Suprapubic skin (tissue), 4 donors: ENCODE measurements at regions not wholly inside any gene's neighbourhood (a gene's known extent, or its start where the extent isn't known, plus 50 kb on each side); places are given as distances from the start of the nearest gene placed in this dataset.

Experiments used
- DNase-seq, 2 donors: peaks; one replicate each; pipeline ENCODE4 v3.0.0-alpha.2; 2019; ENCODE audit warnings: low spot score in 2 of 2
- H3K27ac ChIP-seq: fragments of 200-600 bp; sonication (generic); one replicate; pipeline ENCODE4 v1.5.1; 2019
- H3K27me3 ChIP-seq: fragments of 200-600 bp; sonication (generic); one replicate; pipeline ENCODE4 v1.5.1; 2019
- H3K36me3 ChIP-seq: fragments of 200-600 bp; sonication (generic); one replicate; pipeline ENCODE4 v1.5.1; 2019
- H3K4me1 ChIP-seq: fragments of 200-600 bp; sonication (generic); one replicate; pipeline ENCODE4 v1.5.1; 2019
- H3K4me3 ChIP-seq: fragments of 200-600 bp; sonication (generic); one replicate; pipeline ENCODE4 v1.5.1; 2019; ENCODE audit warnings: mild to moderate bottlenecking
- H3K9me3 ChIP-seq: fragments of 200-600 bp; sonication (generic); one replicate; pipeline ENCODE4 v1.5.1; 2019
- EP300 ChIP-seq: sonication (generic); formaldehyde crosslinking; IDR thresholded peaks from one replicate; pipeline ENCODE4 v1.6.1; 2017; ENCODE audit warnings: antibody characterized with exemption
- POLR2A ChIP-seq, 2 donors: fragments of 450-650 bp; IDR thresholded peaks; one replicate each; pipeline ENCODE4 v1.6.1; 2017; ENCODE audit warnings: antibody characterized with exemption in 2 of 2, mild to moderate bottlenecking in 2 of 2, moderate library complexity in 2 of 2
- POLR2AphosphoS5 ChIP-seq, 3 donors: sonication (generic); formaldehyde crosslinking; IDR thresholded peaks; one replicate each; pipeline ENCODE4 v1.6.1; 2017; ENCODE audit warnings: antibody characterized with exemption in 3 of 3
- WGBS: methylation state at CpG from one replicate; pipeline ENCODE4 v1.1.5; 2018; 5-methylcytosine and 5-hydroxymethylcytosine counted together
- TF ChIP-seq, protein P1 (sequence below), 2 donors: fragments of 200-600 bp in 1 of 2; fragments of 450-650 bp in 1 of 2; sonication (generic) in 1 of 2; IDR thresholded peaks; one replicate each; pipeline ENCODE4 v1.5.1; 2016 to 2019; ENCODE audit warnings: antibody characterized with exemption in 2 of 2, mild to moderate bottlenecking in 1 of 2, moderate library complexity in 1 of 2

DNA sequence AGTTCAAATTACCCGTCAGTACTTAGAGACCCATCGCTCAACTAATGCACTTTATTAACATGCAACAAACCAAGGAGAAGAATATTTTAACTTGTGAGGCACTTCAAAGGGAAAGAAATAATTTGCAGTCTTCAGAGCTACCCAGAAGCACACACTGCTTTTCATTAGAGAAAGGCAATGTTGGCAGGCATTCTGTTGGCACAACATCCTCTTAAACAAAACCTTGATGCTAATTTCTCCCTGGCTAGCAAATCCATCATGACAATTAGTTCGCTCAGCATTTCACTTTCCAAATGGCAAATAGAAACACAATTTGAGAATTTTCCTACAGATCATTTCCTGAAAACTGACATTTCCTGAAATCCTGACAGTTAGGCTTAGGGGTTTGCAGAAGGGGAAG, 155.6 kb upstream of the FAM13C start:
- no peak for TF ChIP-seq POLR2A (IDR thresholded peaks at IDR 0.05)
- no peak for TF ChIP-seq EP300
- TF ChIP-seq, protein P1, sequence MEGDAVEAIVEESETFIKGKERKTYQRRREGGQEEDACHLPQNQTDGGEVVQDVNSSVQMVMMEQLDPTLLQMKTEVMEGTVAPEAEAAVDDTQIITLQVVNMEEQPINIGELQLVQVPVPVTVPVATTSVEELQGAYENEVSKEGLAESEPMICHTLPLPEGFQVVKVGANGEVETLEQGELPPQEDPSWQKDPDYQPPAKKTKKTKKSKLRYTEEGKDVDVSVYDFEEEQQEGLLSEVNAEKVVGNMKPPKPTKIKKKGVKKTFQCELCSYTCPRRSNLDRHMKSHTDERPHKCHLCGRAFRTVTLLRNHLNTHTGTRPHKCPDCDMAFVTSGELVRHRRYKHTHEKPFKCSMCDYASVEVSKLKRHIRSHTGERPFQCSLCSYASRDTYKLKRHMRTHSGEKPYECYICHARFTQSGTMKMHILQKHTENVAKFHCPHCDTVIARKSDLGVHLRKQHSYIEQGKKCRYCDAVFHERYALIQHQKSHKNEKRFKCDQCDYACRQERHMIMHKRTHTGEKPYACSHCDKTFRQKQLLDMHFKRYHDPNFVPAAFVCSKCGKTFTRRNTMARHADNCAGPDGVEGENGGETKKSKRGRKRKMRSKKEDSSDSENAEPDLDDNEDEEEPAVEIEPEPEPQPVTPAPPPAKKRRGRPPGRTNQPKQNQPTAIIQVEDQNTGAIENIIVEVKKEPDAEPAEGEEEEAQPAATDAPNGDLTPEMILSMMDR (IDR thresholded peaks at IDR 0.05), result no peak
- no peak for TF ChIP-seq POLR2AphosphoS5 (IDR thresholded peaks at IDR 0.05)
- no peak overlapping the region for H3K4me3 ChIP-seq
- WGBS, result 21% methylated on average over 3 of the region's 3 CpGs
- no peak for DNase-seq
- H3K36me3 ChIP-seq, result no peaks in the 10 kb centered on the region
- H3K9me3 ChIP-seq, result no peaks in the 10 kb centered on the region
- no peaks in the 10 kb centered on the region for H3K4me1 ChIP-seq
- H3K27me3 ChIP-seq, result no peaks in the 10 kb centered on the region
- H3K27ac ChIP-seq, result no peak overlapping the region

DNA sequence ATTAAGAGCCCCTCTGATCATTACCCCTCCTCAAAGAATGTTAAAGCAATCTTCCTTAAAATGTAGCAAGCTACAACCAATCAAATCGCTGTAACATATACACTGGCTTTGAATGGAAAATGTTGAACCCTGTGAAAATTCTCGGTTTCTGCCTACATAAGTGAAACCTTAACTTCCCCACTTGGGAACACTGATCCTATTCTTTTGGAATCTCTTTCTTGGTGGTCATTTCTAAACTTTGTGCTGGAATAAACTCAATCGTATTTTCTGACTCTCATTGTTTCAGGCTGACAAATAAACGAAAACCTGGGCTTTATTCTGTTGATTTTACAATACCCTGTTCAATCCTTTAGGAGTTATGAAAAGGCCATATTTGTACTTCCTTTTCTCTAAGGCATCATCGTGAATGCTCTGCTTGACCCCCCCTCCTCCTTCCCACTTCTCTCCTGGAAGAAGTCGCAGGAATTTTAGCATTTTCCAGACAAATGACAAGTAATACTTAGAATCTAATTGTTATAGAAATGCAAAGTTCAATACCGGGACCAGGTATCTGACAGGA, 155.1 kb upstream of the FAM13C start:
- Histone ChIP-seq H3K27ac (no peak overlapping the region), H3K4me3 (no peak overlapping the region), H3K9me3 (no peaks in the 10 kb centered on the region), H3K4me1 (no peaks in the 10 kb centered on the region), H3K36me3 (no peaks in the 10 kb centered on the region), H3K27me3 (no peaks in the 10 kb centered on the region)
- 53% methylated on average over 7 of the region's 7 CpGs for WGBS
- no peak for DNase-seq
- no peak for TF ChIP-seq EP300
- TF ChIP-seq POLR2AphosphoS5 (IDR thresholded peaks at IDR 0.05), result no peak
- TF ChIP-seq, protein P1 (IDR thresholded peaks at IDR 0.05), result no peak
- no peak for TF ChIP-seq POLR2A (IDR thresholded peaks at IDR 0.05)

DNA sequence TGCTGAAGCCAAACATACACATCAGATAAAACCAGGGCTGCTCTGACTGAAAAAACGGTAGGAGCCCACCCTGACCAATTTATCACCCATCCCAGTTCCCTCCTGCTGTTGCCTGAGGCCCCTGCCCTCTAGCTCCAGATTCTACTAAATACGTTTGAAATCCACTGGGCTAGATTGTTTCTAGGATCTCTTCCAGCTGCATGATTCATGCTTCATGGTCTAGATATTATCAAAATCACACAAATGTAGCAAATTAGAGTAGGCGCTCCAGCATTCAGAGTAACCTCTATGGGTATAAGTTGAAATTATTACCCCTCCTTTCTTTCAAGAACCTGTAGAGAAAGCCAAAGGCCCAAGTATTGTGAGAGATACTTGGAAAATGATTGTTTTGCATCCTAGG, 151.2 kb upstream of the FAM13C start:
- Histone ChIP-seq H3K4me3 (no peak overlapping the region), H3K36me3 (no peaks in the 10 kb centered on the region), H3K9me3 (no peaks in the 10 kb centered on the region), H3K27me3 (no peaks in the 10 kb centered on the region), H3K27ac (no peak overlapping the region), H3K4me1 (no peaks in the 10 kb centered on the region)
- WGBS, result 24% methylated on average over 3 of the region's 3 CpGs
- no peak for DNase-seq
- TF ChIP-seq EP300, result no peak

DNA sequence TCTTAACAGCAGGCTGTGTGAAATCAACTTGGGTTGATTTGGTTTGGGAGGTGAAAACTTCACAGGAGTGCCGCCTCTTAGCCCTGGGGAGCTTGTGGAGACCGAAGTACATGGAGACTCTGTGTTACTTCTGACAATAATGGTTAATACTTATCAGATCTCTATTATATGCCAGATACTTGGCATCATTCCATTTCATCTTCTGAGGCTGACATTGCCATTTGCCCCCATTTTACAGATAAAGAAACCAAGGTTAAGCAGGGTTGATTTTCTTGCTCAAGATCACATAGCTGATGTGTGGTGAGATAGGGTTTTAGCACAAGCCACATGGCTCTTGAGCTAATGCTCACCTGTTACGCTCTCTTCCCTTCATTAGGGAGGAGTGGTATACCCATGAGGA, 150.6 kb upstream of the FAM13C start:
- no peak overlapping the region for H3K4me3 ChIP-seq
- H3K27me3 ChIP-seq, result no peaks in the 10 kb centered on the region
- H3K4me1 ChIP-seq, result no peaks in the 10 kb centered on the region
- 80% methylated on average over 3 of the region's 3 CpGs for WGBS
- H3K27ac ChIP-seq, result no peak overlapping the region
- DNase-seq, result no peak
- no peaks in the 10 kb centered on the region for H3K36me3 ChIP-seq
- TF ChIP-seq, protein P1 (IDR thresholded peaks at IDR 0.05), result no peak
- no peak for TF ChIP-seq POLR2A (IDR thresholded peaks at IDR 0.05)
- TF ChIP-seq EP300, result no peak
- no peak for TF ChIP-seq POLR2AphosphoS5 (IDR thresholded peaks at IDR 0.05)
- H3K9me3 ChIP-seq, result no peaks in the 10 kb centered on the region

DNA sequence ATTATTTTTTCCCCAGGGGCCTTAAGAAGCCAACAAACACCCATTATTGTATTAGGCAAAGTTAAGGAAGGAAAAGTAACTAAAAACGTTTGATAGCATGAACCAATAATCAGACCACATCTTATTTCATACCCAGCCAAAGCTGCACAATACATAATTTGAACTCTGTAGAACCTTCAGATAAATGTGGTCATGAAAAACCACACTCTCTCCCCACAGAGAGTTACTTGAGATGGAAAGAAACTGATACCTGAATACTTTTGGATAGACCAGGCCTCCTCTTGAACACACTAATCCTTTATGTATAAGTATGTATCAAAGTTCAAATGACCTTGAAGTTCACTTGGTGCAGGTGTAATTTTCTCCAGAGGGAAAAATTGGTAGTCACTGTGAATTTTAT, 146.6 kb upstream of the FAM13C start:
- TF ChIP-seq POLR2A (IDR thresholded peaks at IDR 0.05) (no peak), POLR2AphosphoS5 (IDR thresholded peaks at IDR 0.05) (no peak), EP300 (no peak)
- TF ChIP-seq, protein P1 (IDR thresholded peaks at IDR 0.05), result no peak
- Histone ChIP-seq H3K4me3 (no peak overlapping the region), H3K27me3 (no peaks in the 10 kb centered on the region), H3K36me3 (no peaks in the 10 kb centered on the region), H3K9me3 (no peaks in the 10 kb centered on the region), H3K4me1 (no peaks in the 10 kb centered on the region), H3K27ac (no peak overlapping the region)
- WGBS, result 51% methylated on average over 1 of the region's 1 CpG
- no peak for DNase-seq

DNA sequence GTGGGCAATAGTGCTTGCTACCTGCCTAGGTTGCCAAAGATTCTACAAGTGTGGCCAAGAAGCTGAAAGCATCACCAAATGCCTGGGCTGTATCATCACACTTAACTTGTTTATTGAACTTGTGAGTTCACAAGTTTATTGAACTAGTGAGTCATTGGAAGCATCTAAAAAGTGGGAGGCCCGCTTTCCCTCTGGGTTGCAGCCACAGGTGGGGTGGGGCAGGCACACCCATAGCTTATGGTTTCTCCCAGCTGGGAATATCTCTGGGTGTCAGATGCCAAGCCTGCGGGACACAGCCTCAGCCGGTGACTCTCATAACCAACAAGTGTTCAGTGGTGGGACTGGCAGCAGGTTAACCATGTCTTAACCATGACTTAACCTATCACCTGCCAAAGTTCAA, 145.9 kb upstream of the FAM13C start:
- no peaks in the 10 kb centered on the region for H3K4me1 ChIP-seq
- H3K4me3 ChIP-seq, result no peak overlapping the region
- H3K36me3 ChIP-seq, result no peaks in the 10 kb centered on the region
- no peak overlapping the region for H3K27ac ChIP-seq
- 36% methylated on average over 3 of the region's 3 CpGs for WGBS
- H3K9me3 ChIP-seq, result no peaks in the 10 kb centered on the region
- no peak for DNase-seq
- no peaks in the 10 kb centered on the region for H3K27me3 ChIP-seq
- no peak for TF ChIP-seq EP300
- TF ChIP-seq POLR2AphosphoS5 (IDR thresholded peaks at IDR 0.05), result no peak
- TF ChIP-seq POLR2A (IDR thresholded peaks at IDR 0.05), result no peak
- TF ChIP-seq, protein P1 (IDR thresholded peaks at IDR 0.05), result no peak
